Fibroblast of villous mesenchyme (primary cell): ENCODE measurements at regions not wholly inside any gene's neighbourhood (a gene's known extent, or its start where the extent isn't known, plus 50 kb on each side); places are given as distances from the start of the nearest gene placed in this dataset.
"Not testable (repeated sequence)": the region's sequence is repeated elsewhere in the genome, so short reads cannot be mapped to it uniquely, and the experiment has no call there.

Source experiments
- DNase-seq: peaks from one replicate; pipeline ENCODE4 v3.0.0-alpha.2; 2010; ENCODE audit warnings: low read depth
- H3K4me3 ChIP-seq: 2 replicates; pipeline ENCODE4 v1.5.1; 2011; ENCODE audit warnings: low read depth, mild to moderate bottlenecking, low read length
- TF ChIP-seq, protein P1 (sequence below): IDR thresholded peaks from 2 replicates; pipeline ENCODE4 v1.5.1; 2012; ENCODE audit warnings: low read depth, mild to moderate bottlenecking, low read length; ENCODE audit not compliant: insufficient read depth

DNA sequence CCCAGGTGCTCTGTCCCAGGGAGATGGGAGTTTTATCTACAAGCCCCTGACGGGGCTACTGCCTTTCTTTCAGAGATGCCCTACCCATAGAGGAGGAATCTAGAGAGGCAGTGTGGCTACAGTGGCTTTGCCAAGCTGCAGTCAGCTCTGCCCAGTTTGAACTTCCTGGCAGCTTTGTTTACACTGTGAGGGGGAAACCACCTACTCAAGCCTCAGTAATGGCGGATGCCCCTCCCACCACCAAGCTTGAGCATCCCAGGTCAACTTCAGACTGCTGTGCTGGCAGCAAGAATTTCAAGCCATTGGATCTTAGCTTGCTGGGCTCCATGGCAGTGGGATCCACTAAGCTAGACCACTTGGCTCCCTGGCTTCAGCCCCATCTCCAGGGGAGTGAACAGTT is 53.1 kb upstream of the TMEM252 start:
- not testable (repeated sequence) for H3K4me3 ChIP-seq, DNase-seq

GRCh38 chr9:68595868-68596267 is 55.2 kb upstream of the TMEM252 start:
- no peak for DNase-seq
- no peak overlapping the region for H3K4me3 ChIP-seq
- TF ChIP-seq, protein P1, sequence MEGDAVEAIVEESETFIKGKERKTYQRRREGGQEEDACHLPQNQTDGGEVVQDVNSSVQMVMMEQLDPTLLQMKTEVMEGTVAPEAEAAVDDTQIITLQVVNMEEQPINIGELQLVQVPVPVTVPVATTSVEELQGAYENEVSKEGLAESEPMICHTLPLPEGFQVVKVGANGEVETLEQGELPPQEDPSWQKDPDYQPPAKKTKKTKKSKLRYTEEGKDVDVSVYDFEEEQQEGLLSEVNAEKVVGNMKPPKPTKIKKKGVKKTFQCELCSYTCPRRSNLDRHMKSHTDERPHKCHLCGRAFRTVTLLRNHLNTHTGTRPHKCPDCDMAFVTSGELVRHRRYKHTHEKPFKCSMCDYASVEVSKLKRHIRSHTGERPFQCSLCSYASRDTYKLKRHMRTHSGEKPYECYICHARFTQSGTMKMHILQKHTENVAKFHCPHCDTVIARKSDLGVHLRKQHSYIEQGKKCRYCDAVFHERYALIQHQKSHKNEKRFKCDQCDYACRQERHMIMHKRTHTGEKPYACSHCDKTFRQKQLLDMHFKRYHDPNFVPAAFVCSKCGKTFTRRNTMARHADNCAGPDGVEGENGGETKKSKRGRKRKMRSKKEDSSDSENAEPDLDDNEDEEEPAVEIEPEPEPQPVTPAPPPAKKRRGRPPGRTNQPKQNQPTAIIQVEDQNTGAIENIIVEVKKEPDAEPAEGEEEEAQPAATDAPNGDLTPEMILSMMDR = no peak

DNA sequence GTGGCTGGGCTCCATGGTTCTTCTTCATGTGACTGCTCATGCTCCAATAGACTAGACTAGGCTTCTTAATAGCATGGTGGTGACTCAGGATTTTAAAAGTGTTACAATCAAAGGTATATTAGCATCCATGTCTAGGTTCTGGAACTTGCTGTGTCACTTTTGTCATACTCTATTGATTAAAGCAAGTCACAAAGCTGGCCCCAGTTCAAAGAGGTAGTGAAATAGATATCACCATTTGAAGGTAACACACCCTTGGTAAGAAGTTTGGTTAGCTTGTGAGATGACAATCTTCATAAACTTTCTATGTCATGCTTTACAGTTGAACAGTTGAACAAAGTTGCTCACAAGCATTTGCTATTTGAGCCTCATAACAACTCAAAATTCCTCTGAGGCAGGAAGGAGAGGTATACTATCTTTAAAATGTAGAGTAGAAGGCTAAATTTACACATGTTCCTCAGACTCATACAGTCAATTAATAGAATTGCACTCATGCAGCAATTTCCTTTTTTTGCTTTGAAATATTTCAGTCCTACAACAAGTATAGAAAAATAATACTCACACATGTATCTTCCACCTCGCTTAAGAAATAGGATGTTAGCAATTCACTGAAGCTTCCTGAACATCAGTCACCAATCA is 56.8 kb upstream of the TMEM252 start:
- H3K4me3 ChIP-seq = no peak overlapping the region

DNA sequence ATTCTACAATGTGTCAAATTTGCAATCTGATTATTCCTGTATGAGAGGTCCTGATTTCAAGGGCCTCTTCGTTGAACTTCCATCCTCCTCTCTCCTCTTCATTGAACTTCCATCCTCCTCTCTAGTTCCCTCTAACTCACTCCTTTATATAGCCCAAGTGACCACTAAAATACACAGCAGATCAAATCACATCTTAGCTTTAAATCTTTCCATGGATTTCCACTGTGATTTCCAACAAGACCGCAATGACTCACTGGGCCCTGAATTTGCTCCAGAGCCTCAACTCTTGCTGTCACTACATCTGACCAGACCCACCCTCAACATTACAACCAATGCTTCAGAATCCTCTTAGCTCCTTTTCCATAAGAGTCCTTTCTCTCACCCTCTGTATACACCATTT is 59.1 kb upstream of the TMEM252 start:
- TF ChIP-seq, protein P1 = no peak
- DNase-seq = no peak
- H3K4me3 ChIP-seq = no peak overlapping the region

More for the DNA sequence above, 56.8 kb upstream of the TMEM252 start:
- no peak for DNase-seq
- TF ChIP-seq, protein P1 = no peak

GRCh38 chr9:68601081-68601480 is 60.4 kb upstream of the TMEM252 start:
- TF ChIP-seq, protein P1 = no peak
- H3K4me3 ChIP-seq = no peak overlapping the region
- DNase-seq = no peak

DNA sequence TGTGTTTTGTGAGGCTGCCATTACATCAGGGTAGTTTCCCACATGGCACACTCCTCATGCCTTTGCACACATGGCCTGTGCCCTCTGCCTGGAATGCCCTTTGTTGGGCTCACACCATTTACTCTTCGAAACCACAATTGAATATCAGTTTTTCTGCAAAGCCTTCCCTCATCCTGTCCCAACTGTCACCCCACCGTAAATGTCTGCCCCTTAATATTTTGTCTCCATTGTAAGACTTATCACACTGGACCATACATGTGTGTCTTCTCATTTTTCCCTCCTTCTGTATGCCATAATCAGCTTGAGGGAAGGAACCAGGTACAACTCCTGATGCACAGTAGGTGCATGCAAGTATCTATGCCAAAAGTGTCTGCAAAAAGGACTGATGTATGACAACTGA is 62.7 kb upstream of the TMEM252 start:
- DNase-seq = no peak
- TF ChIP-seq, protein P1 = no peak
- no peak overlapping the region for H3K4me3 ChIP-seq

GRCh38 chr9:68608763-68609162 is 68.1 kb upstream of the TMEM252 start:
- no peak for DNase-seq
- no peak overlapping the region for H3K4me3 ChIP-seq
- TF ChIP-seq, protein P1 = no peak
